Epithelial cell of proximal tubule (primary cell): ENCODE measurements at regions not wholly inside any gene's neighbourhood (a gene's known extent, or its start where the extent isn't known, plus 50 kb on each side); places are given as distances from the start of the nearest gene placed in this dataset.

ENCODE experiments used
- DNase-seq: peaks from one replicate; pipeline ENCODE4 v3.0.0-alpha.2; 2011; ENCODE audit warnings: low read depth
- H3K4me3 ChIP-seq: 2 replicates; pipeline ENCODE4 v1.5.1; 2011; ENCODE audit warnings: low read depth, mild to moderate bottlenecking, low read length
- TF ChIP-seq, protein P1 (sequence below): conservative IDR thresholded peaks from 2 replicates; pipeline ENCODE4 v1.5.1; 2012; ENCODE audit warnings: low read depth, mild to moderate bottlenecking, low read length

DNA sequence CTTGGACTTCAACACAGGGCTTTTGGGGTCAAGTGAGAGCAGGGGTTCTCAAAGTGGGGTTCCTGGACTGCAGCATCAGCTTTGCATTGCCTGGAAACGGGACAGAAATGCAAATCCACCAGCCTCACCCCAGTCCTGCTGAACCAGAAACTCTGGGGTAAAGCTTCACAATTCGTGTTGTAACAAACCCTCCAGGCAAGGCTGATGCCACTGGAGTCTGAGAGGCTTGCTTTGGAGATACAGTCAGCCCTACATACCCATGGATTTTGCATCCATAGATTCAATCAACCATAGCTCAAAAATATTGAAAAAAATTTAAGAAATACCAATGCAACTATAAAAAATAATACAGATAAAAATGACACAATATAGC lies 160.4 kb upstream of the ECI2 start:
- TF ChIP-seq, protein P1, sequence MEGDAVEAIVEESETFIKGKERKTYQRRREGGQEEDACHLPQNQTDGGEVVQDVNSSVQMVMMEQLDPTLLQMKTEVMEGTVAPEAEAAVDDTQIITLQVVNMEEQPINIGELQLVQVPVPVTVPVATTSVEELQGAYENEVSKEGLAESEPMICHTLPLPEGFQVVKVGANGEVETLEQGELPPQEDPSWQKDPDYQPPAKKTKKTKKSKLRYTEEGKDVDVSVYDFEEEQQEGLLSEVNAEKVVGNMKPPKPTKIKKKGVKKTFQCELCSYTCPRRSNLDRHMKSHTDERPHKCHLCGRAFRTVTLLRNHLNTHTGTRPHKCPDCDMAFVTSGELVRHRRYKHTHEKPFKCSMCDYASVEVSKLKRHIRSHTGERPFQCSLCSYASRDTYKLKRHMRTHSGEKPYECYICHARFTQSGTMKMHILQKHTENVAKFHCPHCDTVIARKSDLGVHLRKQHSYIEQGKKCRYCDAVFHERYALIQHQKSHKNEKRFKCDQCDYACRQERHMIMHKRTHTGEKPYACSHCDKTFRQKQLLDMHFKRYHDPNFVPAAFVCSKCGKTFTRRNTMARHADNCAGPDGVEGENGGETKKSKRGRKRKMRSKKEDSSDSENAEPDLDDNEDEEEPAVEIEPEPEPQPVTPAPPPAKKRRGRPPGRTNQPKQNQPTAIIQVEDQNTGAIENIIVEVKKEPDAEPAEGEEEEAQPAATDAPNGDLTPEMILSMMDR = no peak
- DNase-seq = no peak
- H3K4me3 ChIP-seq = no peak overlapping the region

DNA sequence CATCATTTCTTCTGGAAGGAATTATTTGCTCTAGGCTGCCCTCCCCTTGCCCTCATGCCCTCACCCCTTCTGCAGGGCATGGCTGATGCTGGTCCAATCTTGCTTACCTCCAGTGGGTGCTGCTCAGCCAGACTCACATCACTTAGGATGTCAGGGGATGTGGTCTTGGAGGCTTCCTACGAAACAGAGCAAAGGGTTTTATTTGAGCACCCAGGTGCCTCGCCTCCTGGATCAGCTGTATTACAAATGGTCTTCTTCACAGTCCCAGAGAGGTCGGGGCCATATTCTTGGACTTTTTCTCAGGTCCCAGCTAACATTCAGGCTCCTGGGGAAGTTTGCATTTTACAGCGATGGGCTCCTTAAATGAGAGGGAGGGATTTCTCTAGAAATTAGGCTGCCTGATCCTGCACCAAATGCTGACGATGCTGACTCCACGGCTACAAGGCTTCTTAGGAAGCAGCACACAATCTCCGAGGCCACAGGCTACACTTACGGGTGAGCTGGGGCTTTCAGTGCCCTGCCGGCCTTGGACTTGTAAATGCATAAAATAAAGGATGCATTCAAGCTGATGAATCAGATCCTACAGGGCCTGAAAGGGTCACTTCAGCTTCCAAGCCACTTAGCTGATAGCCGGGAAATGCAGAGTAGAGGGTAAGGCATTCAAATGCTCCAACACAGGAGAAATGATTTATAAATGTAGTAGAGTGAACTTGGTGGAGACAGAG lies 159.8 kb upstream of the ECI2 start:
- TF ChIP-seq, protein P1 = no peak
- H3K4me3 ChIP-seq = no peak overlapping the region
- no peak for DNase-seq

DNA sequence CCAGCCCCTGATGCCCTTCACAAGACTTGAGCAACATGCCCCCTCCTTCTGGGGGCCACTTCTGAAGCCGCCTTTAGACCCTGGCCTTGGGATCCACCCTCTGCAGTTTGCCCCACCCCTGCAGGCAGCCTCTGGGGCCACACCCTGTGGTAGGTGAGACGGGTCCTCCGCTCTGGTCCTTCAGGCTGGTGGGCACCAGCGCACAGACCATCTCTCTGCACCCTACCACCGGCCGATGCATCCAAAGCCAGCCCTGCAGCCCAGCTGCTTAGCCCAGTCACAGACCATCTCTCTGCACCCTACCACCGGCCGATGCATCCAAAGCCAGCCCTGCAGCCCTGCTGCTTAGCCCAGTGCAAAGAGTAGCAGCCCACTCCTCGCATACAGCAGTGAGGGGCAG lies 159.3 kb upstream of the ECI2 start:
- DNase-seq = no peak
- no peak overlapping the region for H3K4me3 ChIP-seq
- TF ChIP-seq, protein P1 = no peak

DNA sequence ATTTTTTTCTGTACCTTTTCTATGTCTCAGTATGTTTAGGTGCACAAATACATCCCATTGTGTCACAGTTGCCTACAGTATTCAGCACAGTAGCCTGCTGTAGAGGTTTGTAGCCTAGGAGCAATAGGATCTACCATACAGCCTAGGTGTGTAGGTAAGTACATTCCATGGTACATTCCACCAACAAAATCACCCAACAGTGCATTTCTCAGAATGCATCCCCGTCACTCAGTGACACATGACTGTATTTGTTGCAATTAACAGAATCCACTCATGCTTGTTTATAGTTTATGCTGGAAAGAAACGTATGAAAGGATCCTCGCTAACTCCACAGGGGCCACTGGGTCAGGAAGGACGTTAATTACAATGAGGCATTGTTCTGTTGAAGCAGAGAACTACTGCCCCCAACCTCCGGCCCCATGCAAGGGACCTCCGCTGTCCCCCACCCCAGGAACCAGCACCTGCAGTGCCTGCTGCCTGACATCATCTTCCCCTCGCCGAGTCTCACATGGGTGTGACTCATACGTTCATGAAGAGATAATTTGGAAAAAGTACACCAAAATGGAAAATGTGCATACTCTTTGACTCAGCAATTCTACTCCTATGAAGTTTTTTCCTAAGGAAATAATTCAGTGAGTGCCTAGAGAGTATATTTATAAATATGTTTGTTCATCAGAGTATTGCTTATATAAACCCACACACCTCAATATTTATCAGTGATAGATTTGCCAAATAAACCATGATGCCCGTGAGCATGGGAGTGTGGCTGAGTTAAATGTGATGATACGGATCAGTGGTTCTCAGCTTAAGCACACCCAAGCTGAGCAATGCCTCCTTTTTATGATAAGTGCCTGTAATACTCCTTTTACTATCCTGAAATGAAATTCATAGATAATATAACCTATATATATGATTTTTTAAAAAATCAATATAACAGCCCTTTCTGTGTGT lies 156.4 kb upstream of the ECI2 start:
- no peak overlapping the region for H3K4me3 ChIP-seq
- peak; percentile 40 for DNase-seq
- TF ChIP-seq, protein P1 = no peak

DNA sequence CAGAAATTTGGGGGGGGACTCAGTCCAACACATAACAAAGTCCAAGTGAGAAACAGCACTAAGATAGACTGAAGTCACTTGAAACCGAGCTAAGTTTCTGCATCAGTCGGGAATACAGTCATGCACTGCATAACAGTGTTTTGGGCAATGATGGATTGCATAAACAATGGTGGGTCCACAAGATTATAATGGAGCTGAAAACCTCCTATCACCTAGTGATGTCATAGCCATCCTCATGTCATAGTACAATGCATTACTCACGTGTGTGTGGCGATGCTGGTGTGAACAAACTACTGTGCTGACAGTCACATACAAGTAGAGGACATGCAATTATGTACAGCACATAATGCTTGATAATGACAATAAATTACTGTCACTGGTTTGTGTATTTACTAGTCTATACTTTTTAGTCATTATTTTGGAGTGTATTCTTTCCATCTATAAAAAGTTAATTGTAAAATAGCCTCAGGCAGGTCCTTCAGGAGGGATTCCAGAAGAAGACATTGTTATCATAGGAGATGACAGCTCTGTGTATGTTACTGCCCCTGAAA lies 154.5 kb upstream of the ECI2 start:
- TF ChIP-seq, protein P1 = no peak
- no peak overlapping the region for H3K4me3 ChIP-seq
- DNase-seq = no peak

GRCh38 chr6:4287811-4288244 lies 152.5 kb upstream of the ECI2 start:
- no peak overlapping the region for H3K4me3 ChIP-seq
- no peak for DNase-seq
- TF ChIP-seq, protein P1 = no peak
